ENCODE measurements at regions not wholly inside any gene's neighbourhood (a gene's known extent, or its start where the extent isn't known, plus 50 kb on each side); places are given as distances from the start of the nearest gene placed in this dataset.

DNA sequence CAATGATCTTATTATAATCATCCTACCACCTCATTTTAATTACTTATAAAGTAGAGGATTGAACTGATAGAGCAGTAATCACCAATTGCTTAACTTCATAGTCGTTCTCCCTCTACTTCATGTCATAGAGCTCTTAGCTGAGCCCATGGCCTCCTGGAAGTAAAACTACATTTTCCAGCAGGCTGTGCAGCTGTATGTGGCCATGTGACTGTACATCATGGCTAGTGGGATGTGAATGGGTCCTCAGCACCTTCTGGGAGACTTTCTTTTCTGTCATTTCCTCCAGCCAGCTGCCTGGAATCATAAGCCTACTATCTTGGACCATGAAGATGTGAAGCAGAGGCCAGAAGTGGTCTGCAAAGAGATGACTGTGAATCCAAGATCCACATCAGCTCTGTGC lies 128.7 kb upstream of the SKOR2 start:
- TF ChIP-seq, protein P1, sequence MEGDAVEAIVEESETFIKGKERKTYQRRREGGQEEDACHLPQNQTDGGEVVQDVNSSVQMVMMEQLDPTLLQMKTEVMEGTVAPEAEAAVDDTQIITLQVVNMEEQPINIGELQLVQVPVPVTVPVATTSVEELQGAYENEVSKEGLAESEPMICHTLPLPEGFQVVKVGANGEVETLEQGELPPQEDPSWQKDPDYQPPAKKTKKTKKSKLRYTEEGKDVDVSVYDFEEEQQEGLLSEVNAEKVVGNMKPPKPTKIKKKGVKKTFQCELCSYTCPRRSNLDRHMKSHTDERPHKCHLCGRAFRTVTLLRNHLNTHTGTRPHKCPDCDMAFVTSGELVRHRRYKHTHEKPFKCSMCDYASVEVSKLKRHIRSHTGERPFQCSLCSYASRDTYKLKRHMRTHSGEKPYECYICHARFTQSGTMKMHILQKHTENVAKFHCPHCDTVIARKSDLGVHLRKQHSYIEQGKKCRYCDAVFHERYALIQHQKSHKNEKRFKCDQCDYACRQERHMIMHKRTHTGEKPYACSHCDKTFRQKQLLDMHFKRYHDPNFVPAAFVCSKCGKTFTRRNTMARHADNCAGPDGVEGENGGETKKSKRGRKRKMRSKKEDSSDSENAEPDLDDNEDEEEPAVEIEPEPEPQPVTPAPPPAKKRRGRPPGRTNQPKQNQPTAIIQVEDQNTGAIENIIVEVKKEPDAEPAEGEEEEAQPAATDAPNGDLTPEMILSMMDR (conservative IDR thresholded peaks at IDR 0.05; ENCODE audit: low read length), result no peak
- no peak for TF ChIP-seq EZH2phosphoT487 (IDR thresholded peaks at IDR 0.05; ENCODE audit: borderline replicate concordance, low read depth, low read length)
